ENCODE measurements at regions not wholly inside any gene's neighbourhood (a gene's known extent, or its start where the extent isn't known, plus 50 kb on each side); places are given as distances from the start of the nearest gene placed in this dataset.

- TF ChIP-seq, protein P1, sequence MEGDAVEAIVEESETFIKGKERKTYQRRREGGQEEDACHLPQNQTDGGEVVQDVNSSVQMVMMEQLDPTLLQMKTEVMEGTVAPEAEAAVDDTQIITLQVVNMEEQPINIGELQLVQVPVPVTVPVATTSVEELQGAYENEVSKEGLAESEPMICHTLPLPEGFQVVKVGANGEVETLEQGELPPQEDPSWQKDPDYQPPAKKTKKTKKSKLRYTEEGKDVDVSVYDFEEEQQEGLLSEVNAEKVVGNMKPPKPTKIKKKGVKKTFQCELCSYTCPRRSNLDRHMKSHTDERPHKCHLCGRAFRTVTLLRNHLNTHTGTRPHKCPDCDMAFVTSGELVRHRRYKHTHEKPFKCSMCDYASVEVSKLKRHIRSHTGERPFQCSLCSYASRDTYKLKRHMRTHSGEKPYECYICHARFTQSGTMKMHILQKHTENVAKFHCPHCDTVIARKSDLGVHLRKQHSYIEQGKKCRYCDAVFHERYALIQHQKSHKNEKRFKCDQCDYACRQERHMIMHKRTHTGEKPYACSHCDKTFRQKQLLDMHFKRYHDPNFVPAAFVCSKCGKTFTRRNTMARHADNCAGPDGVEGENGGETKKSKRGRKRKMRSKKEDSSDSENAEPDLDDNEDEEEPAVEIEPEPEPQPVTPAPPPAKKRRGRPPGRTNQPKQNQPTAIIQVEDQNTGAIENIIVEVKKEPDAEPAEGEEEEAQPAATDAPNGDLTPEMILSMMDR (IDR thresholded peaks at IDR 0.05; ENCODE audit: insufficient read depth, low read depth, low read length): no peak
- no peak for TF ChIP-seq EZH2 (IDR thresholded peaks at IDR 0.05; ENCODE audit: insufficient read depth, low read length)
Measured at GRCh38 chr3:95565502-95565901, 1248.9 kb upstream of the EPHA6 start.

Measured in astrocyte (in vitro differentiated cells and primary cell).